Left hindlimb (tissue), 1 donor: ENCODE measurements at regions not wholly inside any gene's neighbourhood (a gene's known extent, or its start where the extent isn't known, plus 50 kb on each side); places are given as distances from the start of the nearest gene placed in this dataset.
"Not testable (repeated sequence)": the region's sequence is repeated elsewhere in the genome, so short reads cannot be mapped to it uniquely, and the experiment has no call there.

ENCODE experiments used
- DNase-seq: peaks from one replicate; pipeline ENCODE4 v3.0.0-alpha.2; 2018

DNA sequence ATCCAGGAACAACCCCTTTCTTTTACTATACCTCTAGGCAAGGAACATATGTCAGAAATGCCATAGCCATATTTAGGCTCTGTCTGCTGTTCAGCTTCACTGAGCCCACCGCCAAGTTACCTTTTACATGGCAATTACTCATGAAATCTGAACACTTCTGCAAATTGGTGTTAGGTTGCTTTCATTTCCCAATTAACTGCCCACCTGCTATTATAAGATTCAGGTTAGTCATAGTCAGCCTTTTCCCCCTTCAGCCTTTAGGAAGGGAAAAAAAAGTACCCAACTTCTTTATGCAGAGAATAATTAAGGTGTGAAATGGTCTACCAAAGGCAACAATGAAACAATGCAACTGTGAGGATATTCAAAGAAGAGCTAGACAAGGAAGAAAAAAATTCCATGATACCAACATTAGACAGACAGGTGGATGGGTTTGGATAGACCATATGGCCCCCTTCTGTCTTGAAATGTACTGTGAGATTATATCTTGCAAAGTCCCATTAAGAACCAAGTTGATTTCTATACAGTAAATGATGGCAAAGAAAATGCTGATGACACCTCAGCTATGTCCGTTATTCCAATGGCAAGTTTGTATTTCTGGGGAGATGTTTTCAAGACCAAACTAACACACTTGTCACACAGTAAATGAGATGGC is 442.1 kb upstream of the NRP1 start:
- no peak for DNase-seq

DNA sequence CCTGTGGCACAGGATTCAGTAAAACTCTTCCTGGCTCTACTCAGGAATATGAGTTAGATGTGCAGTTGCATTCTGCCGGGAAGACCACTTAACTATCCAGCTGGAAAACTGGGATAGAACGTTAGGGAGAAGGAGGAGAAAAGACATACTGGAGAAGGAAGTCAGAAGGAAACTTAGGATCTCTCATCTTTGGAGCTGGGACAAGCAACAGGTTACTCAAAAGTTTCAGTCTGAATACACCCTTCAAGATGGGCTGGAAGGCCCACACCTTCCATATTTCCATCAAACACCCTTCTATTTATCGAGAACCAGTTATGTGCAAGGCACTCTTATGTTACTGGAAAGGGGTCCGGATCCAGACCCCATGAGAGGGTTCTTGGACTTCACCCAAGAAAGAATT is 440.4 kb upstream of the NRP1 start:
- DNase-seq: no peak

DNA sequence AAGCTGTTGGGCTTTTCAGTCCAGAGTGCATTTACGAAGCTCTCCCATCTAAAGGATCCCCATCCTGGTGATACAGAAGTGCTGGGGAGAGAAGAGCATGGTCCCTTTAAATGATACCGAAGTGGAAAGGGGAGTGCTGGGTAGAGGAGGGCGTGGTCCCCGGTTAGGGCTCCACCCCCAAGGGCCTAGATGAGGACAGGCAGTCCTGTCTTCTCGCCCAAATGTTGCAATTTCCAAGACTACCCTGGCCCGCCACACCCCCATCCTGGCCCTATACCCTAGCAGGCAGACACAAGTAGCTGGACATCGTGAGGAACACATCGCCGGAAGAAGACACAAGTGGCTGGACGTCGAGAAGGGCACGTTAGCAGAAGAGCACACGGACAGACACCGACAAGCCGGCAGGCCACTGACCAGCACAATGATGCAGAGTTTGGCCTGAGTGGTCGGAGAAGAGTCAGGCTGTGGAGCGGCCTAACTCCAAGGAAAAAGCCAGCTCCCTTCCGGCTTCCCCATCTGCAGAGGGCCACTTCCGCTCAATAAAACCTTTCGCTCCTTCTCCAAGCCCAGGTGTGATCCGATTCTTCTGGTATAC is 439.5 kb upstream of the NRP1 start:
- DNase-seq: no peak

DNA sequence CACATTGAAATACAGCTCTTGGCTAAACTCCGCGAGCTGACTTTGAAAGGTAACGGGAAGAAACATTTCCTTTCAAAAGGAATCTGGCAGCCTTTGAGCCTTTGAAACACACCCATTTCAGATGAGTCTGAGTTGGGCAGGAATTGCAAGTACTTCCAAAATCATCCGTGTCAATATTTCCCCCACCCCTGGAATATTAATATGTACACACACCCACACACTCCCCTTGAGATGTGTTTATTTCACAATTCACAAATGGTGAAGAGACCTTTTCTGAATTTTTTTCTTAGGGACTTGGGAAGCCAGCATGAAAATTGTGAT is 438.7 kb upstream of the NRP1 start:
- no peak for DNase-seq

DNA sequence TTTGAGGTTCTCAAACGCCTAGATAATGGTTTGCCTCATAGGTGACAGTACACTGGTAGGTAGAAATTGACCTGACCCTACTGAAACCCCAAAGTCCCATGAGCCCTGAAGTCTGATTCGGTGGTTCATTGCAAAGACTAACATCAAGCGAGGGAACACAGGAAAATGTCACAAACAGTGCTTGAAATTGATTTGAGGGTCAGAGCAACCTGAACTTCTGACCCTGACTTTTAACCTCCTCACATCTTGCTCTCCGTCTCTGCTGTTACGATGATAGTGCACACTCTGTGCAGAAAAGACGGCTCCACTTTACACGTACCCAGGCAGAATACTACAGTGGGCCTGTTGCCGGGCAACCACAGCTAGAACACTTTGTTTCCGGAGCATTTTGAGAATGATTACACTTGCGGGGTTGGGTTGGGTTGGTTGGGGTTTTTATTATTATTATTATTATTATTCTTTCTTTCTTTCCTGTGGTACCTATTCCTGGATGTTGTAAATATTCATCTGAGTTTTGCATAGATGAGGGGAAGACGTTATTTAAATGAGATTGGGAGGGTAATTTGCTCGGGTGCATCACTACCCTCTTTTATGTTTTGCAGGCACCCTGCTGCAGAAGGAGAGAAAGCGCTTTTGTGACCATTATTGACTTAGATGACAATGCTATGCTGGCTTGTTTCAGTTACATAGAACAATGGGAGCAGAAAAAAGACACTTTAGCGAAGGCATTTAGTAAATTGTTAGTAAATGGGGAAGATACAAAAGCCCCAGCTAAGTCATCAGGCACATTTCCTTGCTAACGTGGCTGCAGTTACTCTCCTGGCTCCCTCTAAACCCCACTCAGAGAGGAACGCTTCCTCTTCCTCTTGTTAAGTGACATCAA is 438.1 kb upstream of the NRP1 start:
- DNase-seq: peak; percentile 58

DNA sequence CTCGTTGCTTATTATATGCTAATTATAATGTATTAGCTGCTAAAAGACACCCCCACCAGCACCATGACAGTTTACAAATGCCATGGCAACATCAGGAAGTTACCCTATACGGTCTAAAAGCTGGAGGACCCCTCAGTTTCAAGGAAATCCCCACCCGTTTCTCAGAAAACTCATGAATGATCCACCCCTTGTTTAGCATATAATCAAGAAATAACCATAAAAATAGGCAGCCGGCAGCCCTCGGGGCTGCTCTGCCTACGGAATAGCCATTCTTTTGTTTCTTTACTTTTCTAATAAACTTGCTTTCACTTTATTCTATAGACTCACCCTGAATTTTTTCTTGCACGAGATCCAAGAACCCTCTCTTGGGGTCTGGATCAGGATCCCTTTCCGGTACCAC is 437.4 kb upstream of the NRP1 start:
- not testable (repeated sequence) for DNase-seq

DNA sequence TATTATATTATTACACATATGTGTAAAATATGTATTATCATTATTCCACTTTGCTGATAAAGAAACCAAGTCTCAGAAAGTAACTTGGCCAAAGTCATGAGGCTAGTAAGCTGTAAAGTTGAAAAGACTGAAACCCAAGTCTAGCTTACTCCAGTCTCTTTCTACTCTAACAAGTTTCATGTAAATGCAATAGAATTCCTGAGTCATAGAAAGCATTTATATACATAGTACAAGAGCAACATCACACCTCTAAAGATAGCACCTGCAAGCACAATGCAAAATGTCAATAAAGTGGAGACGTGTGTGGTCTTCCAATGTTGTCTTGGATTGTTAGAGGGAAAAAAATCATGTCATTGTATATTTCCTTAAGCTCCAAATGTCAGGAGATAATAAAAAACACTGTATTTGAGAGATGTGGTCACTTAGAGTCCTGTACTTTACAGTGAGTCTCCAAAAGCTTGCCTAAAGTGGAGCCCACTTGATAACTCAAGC is 430.3 kb upstream of the NRP1 start:
- DNase-seq: no peak

DNA sequence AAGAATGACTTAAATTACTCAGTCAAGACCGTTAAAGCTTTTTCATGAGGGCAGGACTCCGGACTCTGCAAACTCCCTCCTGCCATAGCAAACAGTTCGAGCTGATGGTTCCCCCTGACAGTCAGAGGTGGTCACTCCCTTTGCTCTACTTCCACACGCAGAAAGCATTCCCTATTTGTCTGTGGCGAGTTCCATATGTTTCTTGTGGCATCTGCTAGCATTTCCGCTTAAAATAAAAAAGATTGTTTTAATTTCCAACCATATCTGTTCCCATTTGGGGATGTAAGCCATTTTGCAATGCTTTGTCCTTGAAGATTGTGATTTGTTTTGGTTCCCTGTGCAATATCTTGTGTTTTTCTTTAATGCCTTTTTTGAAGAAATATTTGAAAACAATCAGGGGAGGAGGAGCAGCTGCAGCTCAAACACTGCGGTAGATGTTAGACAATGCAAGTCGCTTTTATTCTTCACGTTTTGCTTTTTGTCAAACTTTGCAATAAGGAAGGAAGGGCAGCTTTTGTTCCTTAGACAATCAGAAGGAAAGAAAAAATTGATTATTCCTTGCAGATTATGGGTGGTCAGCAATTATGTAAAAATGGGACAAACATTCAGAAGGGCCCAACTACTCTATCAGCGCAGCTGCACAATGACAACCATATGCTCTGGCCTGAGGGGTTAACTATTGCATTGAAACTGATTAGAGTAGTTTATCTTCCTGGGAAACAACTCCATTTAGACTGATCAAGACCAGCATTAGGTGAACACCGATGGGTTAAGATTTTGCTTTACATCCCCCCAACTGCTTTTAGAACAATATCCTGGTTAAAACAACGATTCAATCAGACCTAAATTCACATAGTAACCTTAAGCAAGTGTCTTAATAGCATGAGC is 425.8 kb upstream of the NRP1 start:
- no peak for DNase-seq

DNA sequence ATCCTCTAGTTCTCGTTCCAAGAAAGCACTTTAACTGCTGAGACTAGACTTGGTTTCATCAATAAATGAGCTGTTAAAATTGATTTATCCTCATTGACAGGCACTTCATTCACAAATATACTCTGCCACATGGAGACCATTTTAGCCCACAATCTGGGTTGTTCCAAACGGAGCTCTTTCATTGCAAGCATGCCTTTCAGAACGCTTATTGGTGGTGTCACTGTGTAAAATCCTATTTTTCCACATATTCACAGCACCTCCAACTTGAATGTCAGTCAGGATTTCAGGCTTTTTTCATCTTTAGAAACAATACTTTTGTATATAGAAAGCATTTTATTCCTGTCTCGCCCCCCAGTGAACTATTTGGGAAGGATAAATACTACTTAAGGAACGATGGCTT is 424.7 kb upstream of the NRP1 start:
- no peak for DNase-seq

DNA sequence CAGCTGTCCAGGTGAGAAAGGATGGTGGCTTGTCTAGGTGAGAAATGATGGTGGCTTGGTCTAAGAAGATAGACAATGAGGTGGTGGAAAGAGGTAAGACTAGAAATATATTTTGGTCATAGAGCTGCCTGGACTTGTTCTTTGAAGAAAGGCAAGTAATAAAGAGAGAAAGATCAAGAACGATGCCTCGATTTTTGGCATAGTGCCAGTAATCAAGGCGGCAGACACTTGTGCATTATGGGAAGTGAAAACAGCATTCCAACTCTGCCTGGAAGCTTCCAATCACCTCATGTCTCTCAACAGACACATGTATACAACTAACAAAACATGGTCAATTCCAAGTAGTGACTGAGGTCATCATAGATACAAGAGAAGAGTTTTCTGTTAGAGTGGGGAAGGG is 423.8 kb upstream of the NRP1 start:
- no peak for DNase-seq

DNA sequence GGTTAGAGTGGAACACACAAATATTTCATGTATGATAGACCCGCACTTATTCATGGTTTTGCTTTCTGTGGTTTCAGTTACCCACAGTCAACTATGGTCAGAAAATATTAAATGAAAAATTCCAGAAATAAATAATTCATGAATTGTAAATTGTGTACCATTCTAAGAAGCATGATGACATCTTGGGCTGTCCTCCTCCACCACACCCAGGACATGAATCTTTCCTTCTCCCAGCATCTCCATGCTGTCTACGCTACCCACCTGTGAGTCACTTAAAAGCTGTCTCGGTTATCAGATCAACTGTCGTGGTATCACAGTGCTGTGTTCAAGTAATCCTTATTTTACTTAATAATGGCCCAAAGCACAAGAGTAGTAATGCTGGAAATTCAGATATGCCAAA is 419.6 kb upstream of the NRP1 start:
- no peak for DNase-seq

DNA sequence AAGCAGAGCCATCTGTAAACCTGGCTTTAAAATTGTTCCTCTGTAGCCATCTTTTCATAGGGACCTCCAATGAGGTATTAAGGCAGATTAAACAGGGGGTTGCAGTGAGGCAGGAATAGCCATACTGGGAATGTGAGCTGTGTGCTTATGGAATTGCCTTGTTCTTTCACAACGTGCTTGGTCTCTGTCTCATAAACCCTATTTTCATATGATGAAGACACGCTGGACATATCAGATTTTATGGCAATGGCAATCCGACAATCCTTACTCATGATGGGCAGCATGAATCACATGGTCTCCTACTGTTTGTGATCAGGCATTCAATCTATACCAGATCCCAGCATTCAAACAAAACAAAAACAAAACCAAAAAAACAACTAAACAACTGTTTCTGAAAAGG is 418.9 kb upstream of the NRP1 start:
- no peak for DNase-seq

DNA sequence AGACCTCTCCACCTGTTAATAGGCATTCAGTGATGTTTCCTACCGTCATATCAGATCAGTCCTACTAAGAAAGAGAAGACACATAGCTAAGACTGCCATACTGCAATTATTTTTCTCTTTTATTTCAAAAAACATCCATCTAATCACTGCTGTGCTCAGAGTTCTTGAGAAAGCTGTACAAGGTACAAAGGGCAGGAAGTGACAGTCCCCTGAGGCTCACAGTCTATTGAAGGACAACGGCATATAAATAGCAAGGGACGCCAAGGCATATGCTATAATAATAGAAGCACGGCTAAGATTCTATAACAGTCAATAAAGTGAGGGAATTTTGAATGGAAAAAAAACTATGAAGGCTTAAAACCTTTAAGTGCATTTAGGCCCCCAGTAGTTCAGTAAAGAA is 415.3 kb upstream of the NRP1 start:
- no peak for DNase-seq

DNA sequence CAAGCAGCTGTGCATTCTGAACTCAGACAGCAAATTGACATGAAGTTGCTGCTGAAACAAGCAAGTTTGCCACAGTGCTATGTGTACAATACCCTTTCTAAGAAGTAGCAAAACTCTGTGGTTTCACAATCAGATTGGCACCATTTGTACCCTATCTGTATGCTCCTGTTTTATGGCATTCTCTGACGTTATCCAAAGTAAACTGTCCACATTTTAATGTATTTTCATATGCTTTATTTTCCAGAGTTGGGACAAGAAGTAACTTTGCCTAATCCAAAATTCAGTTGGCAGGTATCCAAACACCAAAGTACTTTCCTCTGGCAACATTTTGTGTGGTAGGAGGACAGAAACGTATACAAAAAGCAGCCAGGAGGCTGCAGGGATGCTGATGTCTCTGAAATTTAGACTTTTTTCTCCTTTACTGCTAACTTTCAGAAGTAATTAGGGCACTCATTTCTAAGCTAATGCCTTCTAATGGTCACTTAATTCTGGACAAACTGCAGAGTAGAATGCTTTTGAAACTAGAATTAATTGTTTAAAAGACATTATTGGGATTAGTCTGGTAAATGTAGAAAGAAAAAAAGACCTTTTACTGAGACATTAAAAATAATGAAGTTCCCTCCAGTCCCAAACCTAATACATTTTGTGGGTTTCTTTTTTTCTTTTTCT is 414.7 kb upstream of the NRP1 start:
- no peak for DNase-seq

DNA sequence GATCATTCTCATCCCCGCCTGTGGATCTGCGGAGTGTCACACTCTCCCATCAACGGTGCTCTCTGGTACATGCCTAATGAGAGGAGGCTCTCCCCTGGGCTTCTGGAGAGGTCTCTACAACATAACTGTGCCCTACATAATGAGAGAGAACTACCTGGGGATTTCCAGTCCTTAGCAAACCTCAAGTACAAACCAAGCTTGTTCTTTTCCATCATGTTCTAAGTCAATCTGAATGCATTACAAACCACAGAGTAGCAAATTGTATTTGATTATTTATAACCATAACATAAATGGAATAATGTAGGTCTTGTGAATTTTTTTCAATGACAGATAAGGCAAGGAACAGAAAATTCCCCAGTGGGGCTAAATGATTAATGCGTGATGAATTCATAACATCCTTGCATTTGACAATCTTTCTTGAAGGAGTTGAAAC is 412.4 kb upstream of the NRP1 start:
- no peak for DNase-seq

DNA sequence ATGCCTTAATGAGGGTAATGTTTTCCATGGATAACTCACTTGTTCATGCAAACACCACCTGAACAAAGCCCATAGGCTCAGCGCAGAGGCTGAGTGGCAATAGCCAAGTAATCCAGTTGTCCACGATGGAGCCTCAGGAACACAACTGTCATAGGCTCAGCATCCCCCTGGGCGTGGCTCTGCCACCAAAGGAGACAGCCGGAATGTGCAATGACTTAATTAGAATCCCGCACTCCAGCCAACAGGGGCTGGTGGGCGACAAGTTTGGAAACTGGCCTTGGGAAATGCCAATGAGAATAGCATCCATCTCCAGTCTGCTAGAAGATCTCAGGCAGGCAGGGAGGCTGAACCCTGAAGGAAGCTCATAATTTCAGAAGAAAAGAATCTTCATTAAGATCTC is 411.7 kb upstream of the NRP1 start:
- DNase-seq: no peak

DNA sequence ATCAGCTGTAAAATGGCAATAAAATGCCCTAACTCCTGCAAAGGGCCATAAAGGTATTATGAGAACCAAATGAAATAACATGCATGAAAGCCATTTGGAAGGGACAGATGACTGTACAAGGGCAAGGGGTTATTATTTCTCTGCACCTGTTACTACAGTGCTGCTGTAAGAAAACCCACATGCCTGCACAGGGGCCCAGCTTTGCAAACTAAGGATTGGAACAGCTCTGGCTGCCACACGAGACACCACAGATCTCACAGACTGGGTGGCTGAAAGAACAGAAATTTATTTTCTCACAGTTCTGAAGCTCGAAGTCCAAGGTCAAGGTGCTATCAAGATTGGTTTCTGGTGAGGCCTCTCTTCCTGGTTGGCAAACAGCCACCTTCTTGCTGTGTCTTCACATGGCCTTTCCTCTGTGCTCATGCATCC is 409.0 kb upstream of the NRP1 start:
- DNase-seq: no peak

DNA sequence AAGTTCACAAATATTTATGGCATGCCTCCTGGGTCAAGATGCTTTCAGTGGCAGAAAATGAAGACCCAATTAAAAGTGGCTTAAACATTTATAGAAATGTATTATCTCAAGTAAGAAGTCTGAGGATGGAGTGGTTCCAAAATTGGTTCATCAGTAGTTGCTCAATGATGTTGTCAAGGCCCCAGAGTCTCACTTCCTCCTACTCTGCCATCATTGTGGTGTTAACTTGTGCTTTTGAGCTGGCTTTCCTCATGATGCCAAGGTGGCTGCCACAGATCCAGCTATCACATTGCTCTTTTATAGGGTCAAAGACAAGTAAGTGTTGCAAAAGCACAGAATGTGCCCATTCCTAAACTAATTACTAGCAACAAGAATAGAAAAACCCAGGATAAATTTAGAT is 404.6 kb upstream of the NRP1 start:
- no peak for DNase-seq

DNA sequence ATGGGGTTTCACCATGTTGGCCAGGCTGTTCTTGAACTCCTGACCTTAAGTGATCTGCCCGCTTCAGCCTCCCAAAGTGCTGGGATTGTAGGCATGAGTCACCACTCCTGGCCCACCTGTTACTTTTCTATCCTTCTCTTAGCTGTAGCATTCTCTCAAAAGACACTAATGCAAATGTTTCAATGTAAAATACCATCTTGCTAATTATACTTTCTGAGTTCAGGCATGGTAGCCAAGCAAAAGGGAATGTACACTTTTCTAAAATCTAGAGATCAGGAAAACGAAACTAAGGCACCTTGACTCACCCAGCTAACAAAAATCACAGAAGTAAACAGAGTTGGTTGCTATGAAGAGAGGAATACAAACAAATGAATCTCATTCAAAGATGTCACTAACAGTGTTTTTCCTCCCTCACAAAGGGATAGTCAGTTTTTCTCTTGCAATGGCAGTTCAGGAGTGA is 401.0 kb upstream of the NRP1 start:
- no peak for DNase-seq

DNA sequence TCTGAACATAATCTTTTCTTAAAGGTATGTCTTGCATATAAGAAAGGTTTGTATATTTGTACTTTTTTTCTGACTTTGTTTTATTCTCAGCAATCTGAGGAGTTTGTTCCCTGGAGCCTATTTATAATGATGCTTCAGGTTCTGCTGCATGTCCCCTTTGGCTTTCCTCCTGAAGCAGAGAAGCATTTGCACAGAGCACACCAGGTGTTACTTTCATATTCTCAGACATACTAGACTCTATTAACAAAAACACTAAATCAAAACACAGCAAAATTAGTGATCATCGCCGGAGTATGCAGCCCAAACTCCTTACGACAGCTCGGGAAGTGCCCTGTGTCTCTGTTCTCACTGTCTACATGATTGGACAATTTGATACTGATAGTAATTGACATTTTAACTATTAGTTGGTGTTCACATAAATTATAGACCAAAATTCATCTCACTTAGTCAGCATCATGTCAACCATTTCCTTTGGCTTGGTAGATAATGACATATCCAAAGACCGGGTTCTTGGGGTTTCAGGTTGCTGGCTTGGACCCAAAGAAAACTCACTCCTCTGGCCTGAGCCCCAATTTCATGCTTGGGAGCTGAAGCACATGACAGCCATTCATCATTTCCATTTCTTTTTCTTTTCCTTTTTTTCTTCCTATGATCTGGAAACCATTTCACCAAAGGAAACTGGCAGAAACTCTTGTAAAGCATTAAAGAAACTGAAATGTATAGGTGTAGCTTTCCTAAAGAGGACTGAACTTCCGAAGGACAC is 400.1 kb upstream of the NRP1 start:
- peak; percentile 59 for DNase-seq

DNA sequence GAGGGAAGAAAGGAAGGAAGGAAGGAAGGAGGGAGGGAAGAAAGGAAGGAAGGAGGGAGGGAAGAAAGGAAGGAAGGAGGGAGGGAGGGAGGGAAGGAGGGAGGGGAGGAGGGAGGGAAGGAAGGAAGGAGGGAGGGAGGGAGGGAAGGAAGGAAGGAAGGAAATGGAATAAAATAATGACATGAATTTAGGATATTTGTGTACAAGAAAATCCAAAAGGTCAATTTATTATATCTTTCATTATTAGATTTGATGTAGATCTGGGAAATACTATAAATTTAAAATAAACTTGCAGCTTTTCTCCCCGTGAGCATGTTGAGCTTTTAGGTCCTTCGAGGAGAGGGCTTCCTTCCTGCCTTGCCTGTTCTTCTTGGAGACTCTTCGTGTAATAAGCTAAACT is 398.6 kb upstream of the NRP1 start:
- DNase-seq: no peak
